ENCODE measurements at regions not wholly inside any gene's neighbourhood (a gene's known extent, or its start where the extent isn't known, plus 50 kb on each side); places are given as distances from the start of the nearest gene placed in this dataset.

DNA sequence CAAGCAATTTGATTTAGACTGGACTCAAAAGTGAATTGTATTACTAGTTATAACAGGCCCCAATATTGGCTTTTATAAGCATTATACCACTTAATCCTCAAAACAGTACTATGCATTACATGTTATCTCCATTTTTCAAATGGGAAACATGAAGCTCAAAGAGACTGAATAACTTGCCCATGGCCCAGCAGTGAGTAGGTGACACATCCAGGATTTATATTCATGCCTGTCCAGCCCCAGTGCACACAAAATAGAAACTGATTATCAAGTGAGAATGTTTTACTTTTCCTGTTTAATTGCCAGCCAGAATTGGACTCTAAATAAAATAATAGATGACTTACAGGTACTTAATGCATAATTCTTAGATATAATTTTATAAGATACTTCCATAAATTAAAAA, 82.9 kb downstream of the NIBAN1 start (continued):
- TF ChIP-seq, protein P1, sequence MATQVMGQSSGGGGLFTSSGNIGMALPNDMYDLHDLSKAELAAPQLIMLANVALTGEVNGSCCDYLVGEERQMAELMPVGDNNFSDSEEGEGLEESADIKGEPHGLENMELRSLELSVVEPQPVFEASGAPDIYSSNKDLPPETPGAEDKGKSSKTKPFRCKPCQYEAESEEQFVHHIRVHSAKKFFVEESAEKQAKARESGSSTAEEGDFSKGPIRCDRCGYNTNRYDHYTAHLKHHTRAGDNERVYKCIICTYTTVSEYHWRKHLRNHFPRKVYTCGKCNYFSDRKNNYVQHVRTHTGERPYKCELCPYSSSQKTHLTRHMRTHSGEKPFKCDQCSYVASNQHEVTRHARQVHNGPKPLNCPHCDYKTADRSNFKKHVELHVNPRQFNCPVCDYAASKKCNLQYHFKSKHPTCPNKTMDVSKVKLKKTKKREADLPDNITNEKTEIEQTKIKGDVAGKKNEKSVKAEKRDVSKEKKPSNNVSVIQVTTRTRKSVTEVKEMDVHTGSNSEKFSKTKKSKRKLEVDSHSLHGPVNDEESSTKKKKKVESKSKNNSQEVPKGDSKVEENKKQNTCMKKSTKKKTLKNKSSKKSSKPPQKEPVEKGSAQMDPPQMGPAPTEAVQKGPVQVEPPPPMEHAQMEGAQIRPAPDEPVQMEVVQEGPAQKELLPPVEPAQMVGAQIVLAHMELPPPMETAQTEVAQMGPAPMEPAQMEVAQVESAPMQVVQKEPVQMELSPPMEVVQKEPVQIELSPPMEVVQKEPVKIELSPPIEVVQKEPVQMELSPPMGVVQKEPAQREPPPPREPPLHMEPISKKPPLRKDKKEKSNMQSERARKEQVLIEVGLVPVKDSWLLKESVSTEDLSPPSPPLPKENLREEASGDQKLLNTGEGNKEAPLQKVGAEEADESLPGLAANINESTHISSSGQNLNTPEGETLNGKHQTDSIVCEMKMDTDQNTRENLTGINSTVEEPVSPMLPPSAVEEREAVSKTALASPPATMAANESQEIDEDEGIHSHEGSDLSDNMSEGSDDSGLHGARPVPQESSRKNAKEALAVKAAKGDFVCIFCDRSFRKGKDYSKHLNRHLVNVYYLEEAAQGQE (IDR thresholded peaks at IDR 0.05; ENCODE audit: low read depth): no peak
- TF ChIP-seq FOSL1 (IDR thresholded peaks at IDR 0.05; ENCODE audit: low read depth) (no peak), CEBPB (IDR thresholded peaks at IDR 0.05; ENCODE audit: low read depth) (no peak), TCF7L2 (IDR thresholded peaks at IDR 0.05; ENCODE audit: borderline replicate concordance, extremely low read depth, insufficient read depth, insufficient read length) (no peak), SIN3A (IDR thresholded peaks at IDR 0.05; ENCODE audit: low read depth) (no peak), EGR1 (IDR thresholded peaks at IDR 0.05; ENCODE audit: low read depth) (no peak), JUND (IDR thresholded peaks at IDR 0.05) (no peak)

DNA sequence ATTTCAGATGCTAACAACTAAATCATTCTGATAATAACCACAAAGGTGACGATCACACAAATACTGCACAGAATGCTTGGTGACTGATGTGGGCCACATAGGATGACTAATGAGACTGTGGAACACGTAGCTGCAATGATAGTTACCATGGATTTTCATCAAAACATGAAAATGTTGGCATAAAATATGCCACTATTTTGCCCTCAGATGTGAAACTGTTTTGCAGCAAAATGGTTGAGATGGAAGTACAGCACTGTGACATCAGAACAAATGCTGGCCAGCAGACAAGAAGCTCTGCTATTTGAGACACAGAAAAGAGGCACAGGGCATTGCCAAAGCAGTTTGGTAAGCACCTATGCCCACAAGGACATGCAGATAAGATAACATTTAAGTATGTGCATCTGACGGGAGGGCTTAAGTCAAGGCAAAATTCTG, 83.8 kb downstream of the NIBAN1 start:
- H3K4me1 ChIP-seq (ENCODE audit: control insufficient read depth in 1 of 2, insufficient read depth in 2 of 2, low read length in 2 of 2): peaks cover 6 to 13% of the 10 kb centered on the region in 2 experiments; a peak in 3 of 4 replicates
- intact Hi-C loops (cut with micrococcal nuclease): no loop called here
- no peak for ATAC-seq
- no peaks in the 10 kb centered on the region for H3K9me2 ChIP-seq (ENCODE audit: insufficient read depth)
- no peaks in the 10 kb centered on the region for H3K9me3 ChIP-seq (ENCODE audit: control insufficient read depth in 1 of 2, insufficient read depth in 1 of 2, low read depth in 1 of 2, low read length in 2 of 2)
- CTCF ChIA-PET: no interaction called here
- no peak overlapping the region for H3K4me2 ChIP-seq (ENCODE audit: low read length)
- no peak overlapping the region for H2AFZ ChIP-seq (ENCODE audit: low read depth, low read length, poor library complexity, severe bottlenecking)
- no peaks in the 10 kb centered on the region for H3K79me2 ChIP-seq (ENCODE audit: insufficient read depth, low read length)
- no peak overlapping the region for H3K4me3 ChIP-seq (replicated peaks in 1 of 2; ENCODE audit: low read depth in 1 of 2, low read length in 2 of 2)
- no peaks in the 10 kb centered on the region for H4K20me1 ChIP-seq (ENCODE audit: insufficient read depth)
- POLR2A ChIA-PET: no interaction called here
- RAD21 ChIA-PET (ENCODE audit: low non-redundant PET in 1 of 2, low total read pairs in 2 of 2, uncharacterized antibody in 2 of 2, unreplicated experiment in 2 of 2): no interaction called here
- no peak for DNase-seq (ENCODE audit: low read depth, low spot score)
- TF ChIP-seq TCF7L2 (IDR thresholded peaks at IDR 0.05; ENCODE audit: borderline replicate concordance, extremely low read depth, insufficient read depth, insufficient read length) (no peak), EGR1 (IDR thresholded peaks at IDR 0.05; ENCODE audit: low read depth) (no peak), ELF1 (IDR thresholded peaks at IDR 0.05; ENCODE audit: borderline replicate concordance, low read depth) (no peak), JUND (IDR thresholded peaks at IDR 0.05) (no peak), SIN3A (IDR thresholded peaks at IDR 0.05; ENCODE audit: low read depth) (no peak), POLR2A (IDR thresholded peaks at IDR 0.05; ENCODE audit: borderline replicate concordance, extremely low read depth, insufficient read depth, insufficient read length) (no peak)
- TF ChIP-seq, protein P2, sequence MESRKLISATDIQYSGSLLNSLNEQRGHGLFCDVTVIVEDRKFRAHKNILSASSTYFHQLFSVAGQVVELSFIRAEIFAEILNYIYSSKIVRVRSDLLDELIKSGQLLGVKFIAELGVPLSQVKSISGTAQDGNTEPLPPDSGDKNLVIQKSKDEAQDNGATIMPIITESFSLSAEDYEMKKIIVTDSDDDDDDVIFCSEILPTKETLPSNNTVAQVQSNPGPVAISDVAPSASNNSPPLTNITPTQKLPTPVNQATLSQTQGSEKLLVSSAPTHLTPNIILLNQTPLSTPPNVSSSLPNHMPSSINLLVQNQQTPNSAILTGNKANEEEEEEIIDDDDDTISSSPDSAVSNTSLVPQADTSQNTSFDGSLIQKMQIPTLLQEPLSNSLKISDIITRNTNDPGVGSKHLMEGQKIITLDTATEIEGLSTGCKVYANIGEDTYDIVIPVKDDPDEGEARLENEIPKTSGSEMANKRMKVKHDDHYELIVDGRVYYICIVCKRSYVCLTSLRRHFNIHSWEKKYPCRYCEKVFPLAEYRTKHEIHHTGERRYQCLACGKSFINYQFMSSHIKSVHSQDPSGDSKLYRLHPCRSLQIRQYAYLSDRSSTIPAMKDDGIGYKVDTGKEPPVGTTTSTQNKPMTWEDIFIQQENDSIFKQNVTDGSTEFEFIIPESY (IDR thresholded peaks at IDR 0.05; ENCODE audit: extremely low read depth, insufficient replicate concordance, low read length): no peak
- H3K27ac ChIP-seq (ENCODE audit: low read depth, low read length): no peak overlapping the region
- no TSS peak for BruUV-seq (replicated peaks)
- no peaks in the 10 kb centered on the region for H3K27me3 ChIP-seq (ENCODE audit: insufficient read depth, low read length)
- H3K36me3 ChIP-seq (ENCODE audit: control insufficient read depth in 1 of 2, insufficient read depth in 2 of 2, low read length in 2 of 2): no peaks in the 10 kb centered on the region
- H3K9ac ChIP-seq (ENCODE audit: low read length): no peak overlapping the region
